AG08396 (cell line): ENCODE measurements at regions not wholly inside any gene's neighbourhood (a gene's known extent, or its start where the extent isn't known, plus 50 kb on each side); places are given as distances from the start of the nearest gene placed in this dataset.
A peak's percentile ranks its signal among the peaks of the same experiment; 100 is the strongest.
"Not testable (repeated sequence)": the region's sequence is repeated elsewhere in the genome, so short reads cannot be mapped to it uniquely, and the experiment has no call there.

Experiments
- DNase-seq: peaks from one replicate; pipeline ENCODE4 v3.0.0; 2012; ENCODE audit warnings: low spot score, mixed read lengths

DNA sequence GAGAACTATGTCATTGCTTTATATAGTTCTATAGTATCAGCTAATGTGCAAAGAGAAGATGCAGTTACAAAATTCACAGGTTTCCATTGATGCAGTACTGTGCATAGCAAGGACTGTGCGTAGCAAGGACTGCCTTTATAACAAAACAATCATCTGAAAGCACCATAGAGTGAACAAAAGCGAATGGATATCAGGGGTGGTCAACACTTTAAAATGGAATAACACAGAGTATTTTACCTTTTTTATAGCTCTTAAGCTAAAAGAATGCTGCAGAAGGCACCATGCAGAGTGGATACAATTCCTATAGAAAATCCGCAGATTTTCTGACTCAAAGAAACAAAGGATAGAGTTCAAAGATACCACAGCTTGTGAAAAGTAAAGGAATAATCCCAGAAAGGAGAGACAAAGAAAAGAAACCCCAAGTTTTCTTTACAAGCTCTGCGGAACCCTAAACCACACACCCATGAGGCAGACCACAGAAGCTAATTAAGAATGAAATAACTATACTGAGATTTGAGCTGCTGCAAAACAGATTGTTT is 229.9 kb upstream of the DTNA start:
- no peak for DNase-seq

DNA sequence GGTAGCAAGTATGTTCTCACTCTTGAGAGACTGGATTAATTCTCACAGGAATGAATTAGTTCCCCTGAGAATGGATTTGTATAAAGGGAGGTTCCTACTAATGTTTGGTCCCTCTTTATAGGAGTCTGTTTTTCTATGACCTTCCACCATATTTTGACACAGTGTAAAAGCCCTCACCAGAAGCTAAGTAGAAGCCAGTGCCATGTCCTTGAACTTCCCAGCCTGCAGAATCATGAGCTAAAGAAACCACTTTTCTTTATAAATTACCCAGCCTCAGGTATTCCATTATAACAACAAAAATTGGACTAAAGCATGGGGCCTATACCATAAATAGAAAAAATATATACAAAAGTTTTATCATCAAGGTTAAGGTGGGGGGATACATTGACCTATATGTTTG is 227.9 kb upstream of the DTNA start:
- no peak for DNase-seq

DNA sequence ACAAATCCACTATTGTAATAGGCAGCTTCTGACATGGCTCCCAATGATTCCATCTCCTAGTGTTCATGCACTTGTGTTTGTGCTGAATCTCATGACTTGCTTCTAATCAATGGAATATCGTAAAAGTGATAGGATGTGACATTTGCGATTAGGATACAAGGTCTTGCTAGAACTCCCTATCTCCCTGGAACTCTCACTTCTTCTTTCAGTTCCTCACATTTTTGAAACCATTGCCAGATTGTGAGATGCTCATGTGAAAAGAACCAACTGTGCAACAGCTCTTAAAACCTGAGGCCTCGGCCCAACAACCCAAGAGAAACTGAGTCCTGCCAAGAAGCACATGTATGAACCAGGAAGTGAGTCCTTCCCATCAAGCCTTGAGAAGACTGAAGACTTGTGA is 226.9 kb upstream of the DTNA start:
- DNase-seq, result no peak

DNA sequence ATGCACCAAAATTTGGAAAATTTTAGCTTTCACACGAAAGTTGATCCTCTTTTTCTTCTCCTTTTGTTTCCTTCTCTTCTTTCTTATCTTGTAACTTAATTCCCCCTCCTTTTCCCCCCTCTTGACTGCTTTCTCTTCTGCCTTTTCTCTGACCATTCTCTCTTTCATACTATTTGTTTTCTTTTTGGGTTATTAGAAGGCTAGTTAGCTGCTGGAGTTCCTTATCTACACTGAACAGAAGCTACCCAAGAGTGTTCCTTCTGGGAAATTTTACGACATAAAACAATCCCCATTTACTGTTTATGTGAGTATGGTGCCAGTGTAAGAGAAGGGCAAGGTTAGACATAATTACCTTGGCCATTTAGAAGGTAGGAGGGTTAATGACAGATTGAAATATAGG is 218.4 kb upstream of the DTNA start:
- DNase-seq, result no peak

DNA sequence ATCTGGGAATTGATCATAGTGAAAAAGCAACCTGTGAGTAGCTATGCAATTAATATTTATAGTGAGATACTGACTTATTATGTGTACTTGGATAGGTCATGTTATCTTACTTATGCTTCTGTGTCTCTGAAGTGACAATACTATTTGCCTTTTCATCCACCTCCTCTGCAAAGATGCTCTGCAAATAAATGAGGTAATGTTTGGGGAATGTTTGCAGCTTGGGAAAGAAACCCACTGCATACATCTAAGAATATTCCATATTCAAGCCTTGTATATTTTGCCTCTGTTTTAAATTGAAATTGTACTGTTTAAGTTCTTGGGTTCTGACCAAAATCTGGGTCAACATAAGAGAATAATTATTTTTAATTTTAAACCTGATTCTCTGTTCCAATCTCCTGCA is 217.4 kb upstream of the DTNA start:
- DNase-seq, result no peak

DNA sequence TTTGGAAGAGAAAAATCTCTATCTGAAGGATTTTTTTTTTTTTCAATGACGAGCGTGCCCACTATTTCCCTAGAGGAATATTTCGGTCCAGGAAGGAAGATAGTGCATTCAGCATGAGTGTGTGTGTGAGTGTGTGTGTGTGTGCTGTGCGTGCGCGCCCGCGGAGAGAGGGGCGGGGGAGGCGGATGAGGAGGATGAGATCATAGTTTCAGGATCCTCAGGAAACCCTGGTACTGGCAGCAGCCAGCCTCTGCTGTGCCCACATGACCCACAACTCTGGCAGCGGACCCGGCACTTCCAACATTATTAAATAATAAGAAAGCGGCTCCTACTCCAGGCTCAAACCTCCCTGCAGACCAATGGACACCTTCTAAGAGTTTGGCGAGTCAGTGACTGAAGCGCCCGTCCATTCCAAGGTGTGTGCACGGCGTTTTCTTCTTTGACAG is 217.0 kb upstream of the DTNA start:
- DNase-seq, result peak; percentile 68

DNA sequence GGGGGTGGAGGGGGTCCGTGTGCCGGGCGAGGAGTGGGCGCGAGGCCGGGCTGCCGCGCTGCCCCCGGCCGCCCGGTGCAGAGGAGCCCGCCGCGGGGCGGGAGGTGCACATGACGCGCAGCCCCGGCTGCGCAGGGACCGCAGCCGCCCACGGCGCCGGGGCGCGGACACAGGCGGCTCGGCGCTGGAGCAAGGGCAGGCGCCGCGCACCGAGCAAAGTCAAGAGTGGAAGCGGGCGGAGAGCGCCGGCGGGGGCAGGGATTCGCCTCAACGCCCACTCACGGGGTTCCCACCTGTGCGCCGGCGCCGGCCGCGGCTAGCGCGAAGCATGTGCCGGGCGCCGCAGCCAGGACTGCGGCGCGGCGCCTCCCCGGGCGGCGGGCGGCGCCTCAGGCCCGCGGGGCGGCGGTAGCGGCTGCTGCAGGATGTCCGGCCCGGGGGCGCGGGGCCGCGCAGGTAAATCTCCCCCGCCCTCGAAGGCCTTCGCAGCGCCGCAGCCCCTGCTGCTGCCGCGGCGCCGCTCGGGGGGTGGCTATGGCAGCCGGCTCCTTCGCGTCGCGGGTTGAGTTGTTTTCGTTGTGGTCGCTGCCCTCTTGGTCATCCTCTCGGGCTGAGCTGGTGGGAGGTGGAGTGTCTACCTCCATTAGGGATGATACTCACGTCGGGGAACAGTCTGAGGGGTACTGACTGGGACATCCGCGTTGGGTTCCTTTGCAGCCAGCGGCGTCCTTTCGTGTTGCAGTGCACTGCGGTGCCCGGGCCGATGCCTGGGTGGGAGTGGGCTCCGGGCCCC is 216.3 kb upstream of the DTNA start:
- peak; percentile 52 for DNase-seq

DNA sequence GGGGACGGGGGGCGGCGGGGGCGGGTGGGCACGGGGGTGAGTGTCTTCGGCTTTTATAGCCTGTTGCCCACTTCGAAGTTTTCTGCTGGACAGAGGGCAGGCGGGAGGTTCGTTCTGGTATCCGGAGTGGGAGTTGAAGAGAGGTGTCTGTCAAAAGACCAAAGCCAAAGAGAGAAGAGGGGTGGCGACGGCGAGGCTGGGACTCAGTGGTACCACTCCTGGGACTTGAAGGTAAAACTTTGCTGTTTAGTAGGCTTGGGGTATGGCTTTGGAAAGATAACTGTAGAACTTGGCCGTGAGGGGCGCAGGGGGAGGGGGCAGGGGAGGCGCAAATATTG is 215.8 kb upstream of the DTNA start:
- DNase-seq, result no peak

DNA sequence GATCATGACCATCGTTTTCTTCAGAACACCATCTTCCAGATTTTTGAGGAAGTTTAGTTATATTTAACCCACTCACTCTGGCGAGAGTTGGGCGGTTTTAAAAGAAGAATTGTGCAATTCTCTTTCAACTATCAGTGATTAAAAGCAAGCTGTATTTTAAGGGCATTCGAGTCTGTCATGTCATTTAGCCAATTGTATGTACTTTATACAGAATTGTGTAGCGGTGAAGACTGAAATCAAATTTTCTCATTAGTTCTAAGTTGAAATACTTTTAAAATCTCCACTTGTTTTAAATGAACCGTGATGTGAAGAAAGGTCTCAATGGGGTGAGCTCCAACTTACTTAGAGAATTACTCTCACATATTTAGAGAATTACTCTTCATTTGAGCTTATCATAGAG is 214.6 kb upstream of the DTNA start:
- no peak for DNase-seq

DNA sequence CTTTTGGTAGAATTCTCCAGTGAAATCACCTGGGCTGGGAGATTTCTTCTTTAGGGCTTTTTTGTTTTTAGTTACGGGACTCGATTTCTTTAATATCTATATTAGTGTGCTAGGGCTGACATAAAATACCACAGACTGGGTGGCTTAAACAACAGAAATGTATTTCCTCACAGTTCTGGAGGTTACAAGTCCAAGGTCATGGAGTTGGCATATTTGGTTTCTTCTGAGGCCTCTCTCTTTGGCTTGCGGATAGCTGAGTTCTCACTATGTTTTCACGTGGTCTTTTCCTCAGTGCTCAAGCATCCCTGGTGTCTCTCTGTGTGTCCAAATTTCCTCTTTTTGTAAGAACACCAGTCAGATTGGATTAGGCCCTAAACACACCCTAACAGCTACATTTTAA is 208.5 kb upstream of the DTNA start:
- DNase-seq, result no peak

DNA sequence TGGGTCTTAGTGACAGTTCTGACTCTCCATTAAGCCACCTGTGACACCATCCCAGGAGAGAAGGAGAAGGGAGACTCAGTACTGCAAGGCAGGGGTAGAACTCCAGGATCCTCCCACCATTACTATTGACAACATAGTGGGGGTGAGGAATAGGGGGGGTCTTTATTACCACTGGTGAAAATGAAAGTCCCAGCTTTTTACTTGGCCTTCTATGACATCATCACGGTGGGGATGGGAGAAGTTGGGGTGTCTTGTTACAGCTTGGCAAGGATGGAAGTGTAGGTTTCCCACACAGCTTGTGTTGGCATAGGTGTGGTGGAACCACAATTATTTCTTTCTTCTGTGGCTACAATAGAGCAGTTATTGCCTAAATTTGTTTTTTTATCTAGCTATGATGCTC is 203.9 kb upstream of the DTNA start:
- DNase-seq, result no peak

DNA sequence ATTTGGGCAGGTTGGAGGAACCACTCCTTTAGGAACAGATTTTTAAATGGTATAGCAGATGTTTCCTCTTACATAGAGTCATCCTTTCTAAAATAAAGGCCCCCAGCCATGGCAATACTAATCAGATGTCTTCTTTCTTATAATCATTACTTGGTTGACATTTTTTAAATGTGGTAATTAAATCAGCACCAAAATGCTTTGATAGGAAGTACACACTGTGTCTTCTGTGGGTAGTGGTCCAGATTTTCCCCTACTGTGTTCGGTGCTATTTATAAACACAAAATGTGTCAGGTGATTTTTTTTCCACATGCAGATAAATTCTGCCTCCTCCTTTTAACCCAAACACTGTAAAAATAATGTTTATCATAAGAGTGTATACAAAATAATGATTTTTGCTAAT is 200.9 kb upstream of the DTNA start:
- no peak for DNase-seq

DNA sequence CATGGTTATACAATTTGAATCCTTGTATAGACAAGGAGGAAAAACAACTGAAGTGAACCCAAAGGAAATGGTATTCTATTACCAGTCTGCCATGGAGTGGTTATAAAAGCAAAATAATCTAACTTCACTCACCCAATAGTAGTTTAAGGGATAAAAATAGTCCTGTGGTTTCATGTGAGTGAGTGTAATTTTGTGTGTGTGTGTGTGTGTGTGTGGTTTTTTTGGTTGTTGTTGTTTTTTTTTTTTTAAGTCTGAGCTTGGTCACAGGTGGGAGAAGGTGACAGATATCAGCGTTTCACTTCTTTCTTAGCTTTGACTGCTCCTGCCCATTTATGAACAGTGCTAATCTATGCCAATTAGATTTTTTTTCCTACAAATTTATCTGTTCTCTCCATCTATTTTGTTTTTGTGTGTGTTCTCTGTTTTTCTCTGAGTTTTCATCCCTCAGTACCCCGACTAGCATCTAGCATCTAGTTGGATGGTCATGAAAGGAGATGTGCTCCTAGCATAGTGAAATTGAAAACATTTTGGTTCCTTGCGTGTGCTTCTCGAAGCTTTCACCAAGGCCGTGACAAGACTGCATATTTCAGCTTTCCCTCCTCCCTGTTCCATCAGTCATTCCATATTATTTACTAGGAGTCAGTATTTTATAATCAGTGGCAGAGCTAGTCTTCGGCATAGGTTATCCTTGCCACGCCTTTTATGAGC is 200.1 kb upstream of the DTNA start:
- DNase-seq, result no peak

DNA sequence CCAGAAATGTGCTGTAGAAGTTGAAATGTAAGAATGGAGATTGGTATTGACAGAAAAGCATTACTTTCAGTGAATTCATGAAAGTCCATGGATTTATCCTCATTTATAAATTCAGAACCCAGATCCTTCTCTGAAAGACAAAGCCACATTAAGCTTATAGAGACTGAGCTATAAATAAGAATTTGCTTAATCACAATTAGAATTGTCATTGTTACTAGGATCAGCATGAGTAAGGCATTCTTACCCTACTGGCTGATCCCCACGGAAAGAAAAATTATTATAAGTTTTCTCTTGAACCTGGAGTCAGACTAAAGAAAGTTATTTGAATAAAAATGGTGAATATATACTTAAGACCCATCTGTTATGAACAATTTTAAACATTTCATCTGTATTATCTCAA is 199.2 kb upstream of the DTNA start:
- DNase-seq, result no peak

DNA sequence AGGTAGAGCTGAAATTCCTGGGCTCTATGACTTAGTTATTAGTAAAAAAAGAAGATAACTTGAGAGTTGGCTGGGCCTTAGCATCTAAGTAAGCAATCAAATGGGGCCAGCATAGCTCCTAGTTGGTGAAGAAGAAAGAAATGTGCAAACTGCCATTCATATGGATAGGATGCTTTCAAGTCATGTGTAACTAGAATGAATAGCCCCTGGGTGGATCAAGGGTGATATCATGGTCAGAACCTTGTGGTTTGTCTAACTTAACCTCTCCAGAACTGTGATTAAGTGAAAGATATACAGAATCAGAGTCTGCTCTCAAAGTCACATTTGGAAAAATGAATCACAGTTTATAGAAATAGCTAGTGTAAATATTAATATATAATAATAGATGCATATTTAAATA is 198.7 kb upstream of the DTNA start:
- no peak for DNase-seq

DNA sequence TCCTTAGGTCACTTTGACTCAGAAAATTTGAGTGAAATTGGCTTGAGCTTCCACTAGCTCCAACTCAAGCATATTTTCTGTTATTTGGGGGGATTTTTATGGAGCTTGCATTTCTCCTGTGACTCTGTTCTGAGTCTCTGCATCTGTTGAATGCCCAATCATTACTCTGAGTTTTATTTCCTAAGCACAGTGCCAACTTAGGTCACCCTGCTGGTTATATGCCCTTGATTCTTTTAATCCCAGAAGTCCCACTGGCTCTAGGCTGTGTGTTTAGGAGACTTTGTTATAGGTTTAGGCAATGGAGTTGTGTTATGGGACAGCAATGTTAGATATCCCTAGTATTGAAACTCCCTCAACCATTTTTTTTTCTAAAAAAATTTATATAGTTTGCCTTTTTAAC is 198.2 kb upstream of the DTNA start:
- DNase-seq, result no peak

DNA sequence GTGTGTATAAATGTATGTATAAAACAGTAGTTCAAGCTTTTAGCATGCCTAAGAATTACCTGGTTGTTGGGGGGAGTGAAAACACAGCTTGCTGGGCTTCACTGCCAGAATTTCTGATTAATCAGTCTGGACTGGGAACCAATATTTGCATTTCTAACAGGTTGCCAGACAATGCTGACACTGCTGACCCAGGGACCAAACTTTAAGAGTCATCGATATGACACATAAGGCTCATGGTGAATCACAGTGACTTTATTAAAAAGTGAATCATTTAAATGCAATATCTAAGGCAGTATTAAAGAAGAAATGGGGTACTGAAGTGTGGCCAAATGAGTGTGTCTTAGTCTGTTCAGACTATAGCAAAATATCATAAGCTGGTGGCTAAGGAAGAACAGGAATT is 195.9 kb upstream of the DTNA start:
- no peak for DNase-seq

DNA sequence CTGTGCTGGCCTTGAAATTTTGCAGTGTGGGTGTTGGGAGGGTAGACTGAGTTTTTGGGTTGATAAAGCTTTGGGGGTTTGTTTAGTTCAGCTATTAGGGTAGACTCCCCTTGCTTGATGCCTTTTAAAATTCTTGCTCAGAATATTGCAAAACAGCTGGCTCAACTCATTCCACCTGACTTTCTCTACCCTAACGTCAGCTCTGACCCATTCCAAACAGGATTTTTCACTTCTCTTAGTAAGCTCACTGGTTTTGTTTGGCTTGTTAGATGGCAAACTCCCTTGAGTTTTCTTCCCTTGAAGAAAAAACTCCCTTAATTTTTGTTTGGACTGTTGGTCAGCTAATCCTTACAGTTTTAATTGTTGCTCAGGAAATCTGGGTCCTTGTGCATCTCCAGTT is 195.1 kb upstream of the DTNA start:
- DNase-seq, result no peak

DNA sequence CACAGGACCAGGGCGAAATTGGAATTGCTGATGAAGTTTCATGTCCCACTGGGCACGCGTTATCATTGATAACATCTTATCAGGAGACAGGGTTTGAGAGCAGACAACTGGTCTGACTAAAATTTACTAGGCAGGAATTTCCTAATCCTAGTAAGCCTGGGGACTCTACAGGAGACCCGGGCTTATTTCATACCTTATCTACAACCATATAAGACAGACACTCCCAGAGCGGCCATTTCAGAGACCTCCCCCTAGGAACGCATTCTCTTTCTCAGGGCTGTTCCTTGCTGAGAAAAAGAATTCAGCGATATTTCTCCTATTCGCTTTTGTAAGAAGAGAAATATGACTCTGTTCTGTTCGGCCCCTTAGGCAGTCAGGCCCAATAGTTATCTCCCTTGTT is 193.7 kb upstream of the DTNA start:
- not testable (repeated sequence) for DNase-seq

DNA sequence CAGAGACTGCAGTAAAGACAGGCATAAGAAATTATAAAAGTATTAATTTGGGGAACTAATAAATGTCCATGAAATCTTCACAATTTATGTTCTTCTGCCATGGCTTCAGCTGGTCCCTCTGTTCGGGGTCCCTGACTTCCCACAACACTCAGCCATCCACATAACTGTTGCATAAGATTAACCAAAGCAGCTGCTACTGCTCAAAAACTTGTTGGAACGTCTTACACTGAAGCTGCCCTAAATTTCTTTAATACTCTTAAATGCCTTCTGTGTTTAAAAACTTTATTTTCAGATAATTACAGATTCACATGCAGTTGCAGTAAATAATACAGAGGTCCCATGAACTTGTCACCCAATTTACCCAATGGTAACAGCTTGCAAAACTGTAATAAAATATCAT is 193.1 kb upstream of the DTNA start:
- not testable (repeated sequence) for DNase-seq

DNA sequence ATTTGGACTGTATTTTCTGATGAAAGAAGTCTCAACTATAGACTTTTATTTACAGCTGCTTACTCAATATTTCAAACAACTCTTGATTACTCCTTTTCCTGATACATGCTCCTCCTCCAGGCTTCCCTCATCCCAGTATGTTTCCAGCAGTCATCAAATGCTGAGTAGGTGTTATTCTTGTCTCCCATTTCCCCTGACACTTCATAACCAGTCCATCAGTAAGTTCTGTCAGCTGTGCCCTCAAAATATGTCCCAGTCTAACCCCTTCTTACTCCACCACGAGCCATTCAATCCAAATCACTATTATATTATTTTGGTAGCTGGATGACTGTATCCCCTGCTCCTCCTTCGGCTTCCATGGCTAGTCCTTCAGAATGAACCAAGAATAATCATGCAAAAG is 189.1 kb upstream of the DTNA start:
- no peak for DNase-seq

DNA sequence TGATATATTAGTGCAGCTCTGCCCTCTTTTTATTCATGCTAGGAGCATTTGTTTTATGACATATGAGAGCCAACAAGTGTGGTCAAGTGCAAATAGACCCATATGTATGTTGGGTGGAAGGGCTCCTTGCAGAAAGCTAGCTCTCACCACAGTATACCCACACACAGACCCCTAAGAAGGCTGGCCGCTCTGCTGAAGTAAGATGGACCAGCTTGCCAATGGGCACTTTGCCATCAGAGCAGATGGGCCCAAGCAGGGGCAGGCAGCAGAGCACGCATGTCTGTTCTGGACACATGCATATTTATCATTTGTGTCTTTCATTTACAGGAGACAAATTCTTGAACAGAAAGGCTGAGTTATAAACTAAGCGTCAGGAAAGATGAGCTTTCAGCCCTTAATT is 187.5 kb upstream of the DTNA start:
- no peak for DNase-seq

DNA sequence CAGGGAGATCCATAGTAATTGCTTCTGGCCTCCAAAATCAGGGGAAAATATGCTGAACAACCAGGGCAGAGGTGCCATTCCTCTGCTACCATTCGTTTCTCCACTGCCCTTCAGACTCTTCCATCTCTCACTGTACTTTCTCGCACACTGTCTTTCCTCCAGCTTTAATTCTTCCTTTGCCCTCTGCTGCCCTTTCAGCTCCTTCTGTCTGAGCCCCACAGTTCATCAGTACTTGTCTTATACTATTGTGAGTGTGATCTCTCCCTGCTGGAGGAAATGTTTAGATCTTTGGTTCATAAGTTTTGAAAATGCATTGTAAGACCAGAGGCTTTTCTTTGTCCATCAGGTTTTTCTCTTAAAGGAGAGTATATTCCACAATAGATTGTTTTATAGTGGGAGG is 184.9 kb upstream of the DTNA start:
- no peak for DNase-seq

DNA sequence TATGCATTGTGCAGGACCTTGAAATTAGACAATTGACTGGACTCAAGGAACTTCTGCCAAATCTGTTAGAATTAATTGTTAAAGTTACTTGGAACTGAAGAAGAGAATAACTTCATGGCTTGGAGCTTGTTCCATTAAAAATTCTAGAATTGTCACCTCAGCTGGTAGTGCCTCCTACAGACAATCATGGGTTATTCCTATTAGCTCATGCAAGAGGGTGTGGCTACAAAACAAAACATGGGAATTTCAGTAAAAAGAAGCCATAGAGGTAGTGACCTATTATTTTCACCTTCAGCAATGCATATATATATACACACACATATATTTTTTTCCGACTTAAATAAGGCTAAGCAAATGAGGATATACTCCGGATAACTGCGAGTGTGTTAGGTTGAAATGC is 181.9 kb upstream of the DTNA start:
- no peak for DNase-seq
